Omental fat pad (tissue), 3 donors: ENCODE measurements at regions not wholly inside any gene's neighbourhood (a gene's known extent, or its start where the extent isn't known, plus 50 kb on each side); places are given as distances from the start of the nearest gene placed in this dataset.

Experiments used
- ATAC-seq: fragments of 150-250 bp; one replicate; pipeline ENCODE4 v1.9.1; 2016; ENCODE audit warnings: mild to moderate bottlenecking, moderate library complexity; ENCODE audit not compliant: low FRiP score
- DNase-seq: peaks from one replicate; pipeline ENCODE4 v3.0.0-alpha.2; 2019; ENCODE audit warnings: low spot score
- TF ChIP-seq, protein P1 (sequence below), 3 donors: fragments of 450-650 bp; IDR thresholded peaks; one replicate each; pipeline ENCODE4 v1.5.1; 2016 to 2017; ENCODE audit warnings: antibody characterized with exemption in 3 of 3, mild to moderate bottlenecking in 3 of 3, moderate library complexity in 2 of 3

DNA sequence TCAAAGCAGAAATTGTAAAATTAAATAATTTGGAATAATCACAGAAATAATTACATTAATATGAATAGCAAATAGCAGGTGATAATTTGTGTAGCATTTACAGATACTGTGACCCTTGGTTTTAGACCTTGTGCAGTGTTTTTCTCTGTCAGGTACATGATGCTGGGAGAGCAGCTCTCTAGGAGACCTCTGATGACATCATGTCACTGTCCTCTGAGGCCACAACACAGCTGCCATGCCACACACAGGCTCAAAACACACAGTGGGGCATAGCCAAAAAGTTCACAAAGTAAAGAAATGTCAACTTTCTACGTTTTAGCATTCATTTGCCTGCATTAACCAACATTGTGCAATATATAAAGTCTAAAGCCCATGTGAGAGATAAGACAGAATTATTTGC lies 71.8 kb upstream of the ZBTB20 start:
- ATAC-seq, result no peak
- TF ChIP-seq, protein P1, sequence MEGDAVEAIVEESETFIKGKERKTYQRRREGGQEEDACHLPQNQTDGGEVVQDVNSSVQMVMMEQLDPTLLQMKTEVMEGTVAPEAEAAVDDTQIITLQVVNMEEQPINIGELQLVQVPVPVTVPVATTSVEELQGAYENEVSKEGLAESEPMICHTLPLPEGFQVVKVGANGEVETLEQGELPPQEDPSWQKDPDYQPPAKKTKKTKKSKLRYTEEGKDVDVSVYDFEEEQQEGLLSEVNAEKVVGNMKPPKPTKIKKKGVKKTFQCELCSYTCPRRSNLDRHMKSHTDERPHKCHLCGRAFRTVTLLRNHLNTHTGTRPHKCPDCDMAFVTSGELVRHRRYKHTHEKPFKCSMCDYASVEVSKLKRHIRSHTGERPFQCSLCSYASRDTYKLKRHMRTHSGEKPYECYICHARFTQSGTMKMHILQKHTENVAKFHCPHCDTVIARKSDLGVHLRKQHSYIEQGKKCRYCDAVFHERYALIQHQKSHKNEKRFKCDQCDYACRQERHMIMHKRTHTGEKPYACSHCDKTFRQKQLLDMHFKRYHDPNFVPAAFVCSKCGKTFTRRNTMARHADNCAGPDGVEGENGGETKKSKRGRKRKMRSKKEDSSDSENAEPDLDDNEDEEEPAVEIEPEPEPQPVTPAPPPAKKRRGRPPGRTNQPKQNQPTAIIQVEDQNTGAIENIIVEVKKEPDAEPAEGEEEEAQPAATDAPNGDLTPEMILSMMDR (IDR thresholded peaks at IDR 0.05), result no peak
- DNase-seq, result no peak

DNA sequence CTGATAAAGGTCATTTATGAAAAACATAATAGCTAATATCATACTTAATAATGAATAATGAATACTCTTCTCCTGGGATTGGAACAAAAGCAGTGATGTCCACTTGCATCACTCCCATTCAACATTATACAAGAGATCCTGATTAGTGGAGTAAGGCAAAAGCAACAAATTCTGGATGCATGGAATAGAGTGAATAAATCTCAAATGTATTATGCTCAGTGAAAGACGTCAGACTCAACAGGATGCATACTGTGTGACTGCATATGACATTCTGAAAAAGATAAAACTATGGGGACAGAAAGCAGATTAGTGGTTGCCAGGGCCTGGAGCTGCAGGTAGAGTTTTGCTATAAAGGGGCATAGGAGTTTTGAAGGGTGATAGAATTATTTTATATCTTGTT lies 77.6 kb upstream of the ZBTB20 start:
- no peak for ATAC-seq
- TF ChIP-seq, protein P1 (IDR thresholded peaks at IDR 0.05), result no peak
- DNase-seq, result no peak

DNA sequence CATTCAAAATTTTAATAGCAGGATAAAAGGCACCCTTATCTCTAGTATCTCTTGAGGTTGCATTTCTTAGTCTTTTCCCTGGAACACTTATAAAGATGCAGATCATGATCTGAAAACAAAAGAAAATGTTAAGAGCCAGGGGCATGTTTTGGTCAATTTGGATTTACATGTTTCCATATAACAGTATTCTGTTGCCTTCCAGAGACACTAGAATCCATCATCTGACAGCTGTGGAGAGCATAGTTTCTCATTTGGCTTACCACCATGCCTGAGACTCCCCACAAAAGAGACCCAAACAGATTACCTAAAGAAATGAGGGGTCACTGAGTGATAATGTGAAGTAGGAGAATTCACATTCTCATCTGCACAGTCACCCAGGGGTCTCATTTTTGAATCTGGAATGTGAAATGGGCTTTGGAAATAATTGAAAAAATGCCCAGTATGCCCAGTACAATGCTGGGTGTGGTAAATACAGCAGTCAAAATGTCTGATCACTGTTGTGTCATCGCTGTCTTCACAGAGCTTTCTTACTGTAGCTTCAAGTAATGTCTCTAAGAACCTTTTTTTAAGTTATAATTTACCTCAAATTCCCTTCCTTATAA lies 79.9 kb upstream of the ZBTB20 start:
- TF ChIP-seq, protein P1 (IDR thresholded peaks at IDR 0.05), result no peak
- no peak for DNase-seq
- ATAC-seq, result no peak

DNA sequence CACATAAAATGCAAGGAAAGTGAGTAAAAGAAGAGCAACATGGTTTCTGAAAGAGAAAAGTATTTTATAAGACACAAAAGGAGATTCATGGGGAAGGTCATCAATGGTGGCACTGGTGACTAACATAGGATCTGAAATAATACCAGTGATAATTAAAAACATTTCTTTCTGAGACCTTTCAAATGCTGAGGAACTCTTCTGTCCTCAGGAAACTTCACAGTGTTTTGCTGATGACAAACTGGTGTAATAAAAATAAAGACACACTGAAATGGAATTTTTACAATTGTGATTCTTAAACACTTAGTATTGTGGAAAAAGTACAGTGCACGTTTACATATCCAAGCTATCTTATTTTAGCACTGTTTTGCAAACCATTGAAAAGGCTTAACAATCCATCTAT lies 80.4 kb upstream of the ZBTB20 start:
- TF ChIP-seq, protein P1 (IDR thresholded peaks at IDR 0.05), result no peak
- ATAC-seq, result no peak
- no peak for DNase-seq

DNA sequence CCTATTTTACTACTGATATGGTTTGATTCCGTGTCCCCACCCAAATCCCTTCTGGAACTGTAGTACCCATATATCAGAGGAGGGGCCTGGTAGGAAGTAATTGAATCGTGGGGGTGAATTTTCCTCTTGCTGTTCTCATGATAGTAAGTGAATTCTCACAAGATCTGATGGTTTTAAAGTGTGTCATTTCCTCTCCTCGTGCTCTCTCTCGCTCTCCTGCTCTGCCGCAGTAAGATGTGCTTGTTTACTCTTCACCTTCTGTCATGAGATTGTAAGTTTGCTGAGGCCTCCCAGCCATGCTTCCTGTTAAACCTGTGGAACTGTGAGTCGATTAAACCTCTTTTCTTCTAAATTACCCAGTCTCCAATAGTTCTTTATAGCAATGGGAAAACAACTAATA lies 81.2 kb upstream of the ZBTB20 start:
- DNase-seq (no peak), ATAC-seq (no peak)
- TF ChIP-seq, protein P1 (IDR thresholded peaks at IDR 0.05), result no peak

DNA sequence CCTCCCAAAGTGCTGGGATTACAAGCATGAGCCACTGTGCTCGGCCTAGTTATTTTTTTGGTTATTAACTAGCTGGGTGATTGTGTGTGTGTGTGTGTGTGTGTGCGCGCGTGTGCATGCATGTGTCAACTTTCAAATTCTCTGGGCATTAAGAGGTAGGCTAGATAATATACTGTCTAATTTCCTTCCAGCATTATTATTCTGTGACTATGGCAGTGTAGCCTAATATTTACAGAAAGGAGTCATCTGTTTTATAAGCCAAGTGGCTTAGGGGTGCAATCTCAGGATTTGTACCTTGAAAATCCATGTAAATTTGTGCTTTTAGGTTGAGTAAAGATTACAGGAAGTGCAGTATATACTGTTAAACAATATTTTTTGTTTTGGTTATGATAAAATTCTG lies 85.1 kb upstream of the ZBTB20 start:
- no peak for ATAC-seq
- TF ChIP-seq, protein P1 (IDR thresholded peaks at IDR 0.05), result no peak
- no peak for DNase-seq

DNA sequence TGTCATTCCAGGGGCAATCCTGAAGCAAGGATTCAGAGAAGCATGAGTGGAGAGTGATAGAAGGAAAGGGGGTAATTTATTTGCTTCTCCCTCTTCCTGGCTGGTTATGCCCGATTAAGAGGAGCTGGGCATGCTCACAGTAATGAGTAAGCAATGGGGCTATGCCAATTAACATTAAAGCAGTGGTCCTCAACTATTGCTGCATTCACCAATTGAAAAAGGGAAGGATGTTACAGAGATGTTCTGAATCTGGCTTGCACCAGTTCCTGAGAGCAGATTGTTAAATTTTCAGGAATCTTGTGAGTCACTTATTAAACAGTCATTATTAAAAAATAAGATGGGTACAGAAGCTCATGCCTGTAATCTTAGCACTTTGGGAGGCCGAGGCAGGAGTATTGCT lies 85.9 kb upstream of the ZBTB20 start:
- TF ChIP-seq, protein P1 (IDR thresholded peaks at IDR 0.05), result no peak
- DNase-seq (no peak), ATAC-seq (no peak)
